ENCODE measurements at regions not wholly inside any gene's neighbourhood (a gene's known extent, or its start where the extent isn't known, plus 50 kb on each side); places are given as distances from the start of the nearest gene placed in this dataset.

GRCh38 chr16:85535352-85536072 is 77.6 kb upstream of the GSE1 start:
- no peak for DNase-seq

- no peak for DNase-seq
Measured at GRCh38 chr16:85536073-85536410, 77.1 kb upstream of the GSE1 start.

DNA sequence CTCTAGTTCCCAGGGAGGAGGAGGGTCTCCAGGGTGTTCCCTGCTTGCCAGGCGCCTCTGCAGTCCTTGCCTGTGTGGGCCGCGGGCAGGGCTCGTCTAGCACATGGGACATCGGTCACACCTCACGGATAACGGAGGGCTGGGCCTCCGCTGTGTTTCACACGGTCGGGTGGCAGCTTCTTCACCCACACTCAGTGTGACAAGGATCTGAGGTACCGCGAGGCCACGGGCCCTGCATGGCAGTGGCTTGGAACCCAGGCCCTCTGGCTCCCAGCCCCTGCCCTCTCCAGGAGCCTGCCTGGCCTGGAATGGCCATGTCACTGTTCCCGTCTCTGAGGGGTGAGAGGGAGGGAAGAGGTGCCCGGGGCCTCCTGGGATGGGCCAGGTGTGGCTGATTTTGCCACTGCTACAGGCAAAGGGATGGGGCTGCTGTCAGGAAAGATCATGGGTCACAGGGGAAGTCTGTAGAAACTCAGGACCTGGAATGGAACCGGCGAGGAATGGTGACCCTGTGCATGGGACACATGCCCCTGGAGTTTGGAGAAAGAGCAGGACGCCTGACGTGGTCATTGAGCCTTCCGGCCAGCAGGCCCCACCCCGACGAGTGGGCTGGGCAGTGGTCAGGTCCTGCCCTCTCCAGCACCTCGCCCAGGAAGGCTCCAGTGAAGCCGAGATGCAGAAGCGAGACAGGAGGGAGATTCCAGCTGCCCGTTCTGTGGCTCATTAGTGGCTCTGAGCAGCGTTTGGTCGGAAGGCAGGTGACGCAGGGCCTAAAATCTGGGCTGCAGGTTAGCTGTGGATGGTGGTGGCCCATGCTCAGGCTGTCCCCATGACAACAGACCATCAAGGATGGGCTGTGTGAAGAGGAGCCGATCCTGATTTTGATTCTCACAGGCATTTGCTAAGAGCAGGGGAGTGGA is 76.5 kb upstream of the GSE1 start:
- DNase-seq: no peak

DNA sequence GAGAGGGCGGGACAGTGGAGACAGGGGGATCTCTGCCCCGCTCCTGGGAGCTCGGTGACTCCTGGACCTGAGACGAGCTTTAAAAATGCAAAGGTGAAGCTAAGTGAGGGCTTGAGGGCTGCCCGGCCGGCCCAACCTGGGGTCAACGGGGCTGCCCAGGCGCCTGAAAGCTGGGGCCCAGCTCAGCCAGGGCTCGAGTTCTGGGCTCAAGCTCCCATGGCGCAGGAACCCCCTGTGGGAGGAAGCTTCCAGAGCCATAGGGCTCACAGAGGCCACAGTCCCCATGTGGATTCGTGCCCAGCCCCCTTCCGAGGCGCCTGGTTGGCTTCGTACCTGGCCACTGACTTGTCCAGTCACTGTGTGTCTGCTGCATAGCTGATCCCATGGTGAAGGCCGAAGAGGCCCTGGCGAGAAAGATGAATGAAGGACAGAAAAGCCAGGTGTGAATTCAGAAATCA is 75.8 kb upstream of the GSE1 start:
- no peak for DNase-seq

GRCh38 chr16:85537795-85538401 is 75.2 kb upstream of the GSE1 start:
- no peak for DNase-seq

GRCh38 chr16:85539084-85539483 is 74.0 kb upstream of the GSE1 start:
- no peak for DNase-seq

GRCh38 chr16:85539629-85540291 is 73.4 kb upstream of the GSE1 start:
- DNase-seq: no peak

- no peak for DNase-seq
Measured at GRCh38 chr16:85541181-85541580, 71.9 kb upstream of the GSE1 start.

GRCh38 chr16:85541619-85541979 is 71.5 kb upstream of the GSE1 start:
- no peak for DNase-seq

DNA sequence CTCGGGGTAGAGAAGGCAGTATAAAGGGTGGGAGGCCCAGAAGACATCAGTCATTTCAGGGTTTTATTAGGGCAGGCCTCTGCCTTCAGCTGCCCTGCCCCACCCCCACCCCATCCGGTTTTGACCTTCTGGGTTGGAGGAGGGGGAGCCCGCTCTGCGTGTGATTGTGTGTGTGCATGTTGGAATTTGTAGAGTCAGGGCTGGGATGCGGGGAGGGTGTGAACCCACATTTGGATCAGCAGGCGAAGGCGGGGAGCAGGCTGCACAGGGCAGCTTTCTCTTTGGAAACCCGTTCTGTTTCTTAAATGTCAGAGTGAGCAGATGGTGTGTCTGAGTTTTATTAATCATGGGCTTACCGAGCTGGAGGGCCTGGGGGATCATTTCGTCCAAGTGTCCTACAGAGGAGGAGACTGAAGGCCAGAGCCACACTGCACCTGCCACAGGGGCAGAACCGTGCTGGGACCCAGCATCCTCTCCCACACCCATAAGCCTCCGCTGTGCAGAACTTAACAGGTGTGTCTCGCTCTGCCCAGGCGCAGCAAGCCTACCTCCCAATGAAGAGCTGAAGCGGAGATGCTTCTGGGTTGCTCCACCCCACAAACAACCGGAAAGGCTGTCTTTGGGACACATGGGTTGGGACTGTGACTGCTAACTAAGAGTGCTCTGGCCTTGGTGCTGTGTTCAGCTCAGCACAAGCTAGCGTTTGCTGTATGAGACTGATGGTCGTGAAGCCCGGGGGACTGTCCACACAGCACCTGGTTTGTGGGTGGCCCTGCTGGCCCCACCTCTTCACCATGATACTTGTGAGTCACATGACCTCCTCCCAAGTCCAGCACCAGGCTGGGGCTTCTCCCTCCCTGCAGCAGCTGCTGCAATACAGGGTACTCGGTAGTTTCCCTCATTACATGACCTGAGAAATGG is 70.9 kb upstream of the GSE1 start:
- no peak for DNase-seq

GRCh38 chr16:85543536-85543935 is 69.6 kb upstream of the GSE1 start:
- DNase-seq: no peak

DNA sequence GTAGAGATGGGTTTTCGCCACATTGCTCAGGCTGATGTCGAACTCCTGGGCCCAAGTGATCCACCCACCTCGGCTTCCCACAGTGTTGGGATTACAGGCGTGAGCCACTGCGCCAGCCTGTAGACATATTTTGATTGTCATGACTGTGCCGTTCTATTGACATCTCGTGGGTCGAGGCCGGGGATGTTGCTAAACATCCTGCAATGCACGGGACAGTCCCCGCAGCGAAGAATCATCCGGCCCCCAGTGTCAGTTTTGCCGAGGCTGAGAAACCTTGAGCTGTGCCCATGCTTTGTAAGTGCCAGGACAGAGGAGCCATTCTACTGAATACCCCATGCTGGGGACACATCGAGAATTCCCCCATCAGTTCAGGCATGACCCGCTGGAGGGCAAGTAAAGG is 69.1 kb upstream of the GSE1 start:
- DNase-seq: no peak

GRCh38 chr16:85544668-85545067 is 68.5 kb upstream of the GSE1 start:
- DNase-seq: no peak

DNA sequence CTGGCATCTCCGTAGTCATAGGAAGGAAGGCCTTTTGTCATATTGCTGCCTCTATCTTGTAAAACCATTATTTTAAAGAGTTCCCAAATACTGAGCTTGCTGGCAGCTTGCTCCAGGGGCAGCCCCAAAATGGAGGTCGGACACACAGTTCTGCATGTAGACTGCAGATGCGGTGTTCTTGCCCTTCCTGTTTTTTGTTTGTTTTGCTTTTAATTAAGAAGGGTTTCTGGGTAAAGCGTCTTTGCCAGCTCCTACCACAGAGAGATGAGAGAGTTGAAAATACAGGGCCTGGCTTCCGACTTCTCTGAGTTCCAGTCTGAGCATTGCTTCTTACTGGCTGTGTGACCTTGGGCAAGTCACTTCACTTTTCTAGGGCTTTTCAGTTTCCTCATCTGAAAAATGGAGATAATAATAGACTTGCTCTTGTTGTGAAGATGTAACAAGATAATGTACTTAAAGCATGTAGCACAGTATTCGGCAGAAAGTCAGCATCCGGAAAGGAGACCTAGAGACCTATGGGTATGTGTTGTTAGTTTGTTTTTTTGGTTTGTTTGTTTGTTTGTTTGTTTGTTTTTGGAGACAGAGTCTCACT is 67.8 kb upstream of the GSE1 start:
- DNase-seq: no peak

- DNase-seq: no peak
Measured at GRCh38 chr16:85546585-85547447, 66.3 kb upstream of the GSE1 start.

GRCh38 chr16:85548375-85548774 is 64.7 kb upstream of the GSE1 start:
- no peak for DNase-seq

DNA sequence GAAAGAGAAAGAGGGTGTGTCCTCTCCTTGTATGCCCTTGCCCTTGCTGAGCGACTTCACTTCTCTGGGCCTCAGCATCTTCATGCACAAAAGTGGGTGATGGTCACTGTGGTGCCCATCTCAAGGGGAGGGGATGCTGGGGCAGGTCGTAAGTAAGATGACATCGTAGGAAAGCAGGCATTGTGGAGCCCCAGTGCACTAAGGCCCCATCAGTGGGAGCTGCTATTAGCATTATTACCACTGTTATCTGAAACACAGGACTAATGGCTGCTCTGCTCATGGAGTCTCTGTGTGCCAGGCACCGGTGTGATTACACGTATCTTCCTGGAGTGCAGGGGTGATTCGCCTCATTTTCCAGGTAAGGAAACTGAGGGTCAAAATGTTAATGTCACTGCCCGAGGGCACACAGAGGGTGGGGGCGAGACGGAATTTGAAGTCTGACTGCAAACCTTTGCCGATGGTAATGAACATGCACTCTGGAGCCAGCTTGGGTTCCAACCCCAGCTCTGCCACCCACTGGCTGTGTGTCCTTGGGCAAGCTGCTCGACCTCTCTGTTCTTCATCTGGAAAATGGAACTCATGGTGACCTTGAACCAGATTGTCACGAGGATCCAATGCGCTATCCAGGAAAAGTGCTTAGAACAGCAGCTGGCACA is 63.2 kb upstream of the GSE1 start:
- no peak for DNase-seq

GRCh38 chr16:85550422-85550864 is 62.7 kb upstream of the GSE1 start:
- DNase-seq: no peak

DNA sequence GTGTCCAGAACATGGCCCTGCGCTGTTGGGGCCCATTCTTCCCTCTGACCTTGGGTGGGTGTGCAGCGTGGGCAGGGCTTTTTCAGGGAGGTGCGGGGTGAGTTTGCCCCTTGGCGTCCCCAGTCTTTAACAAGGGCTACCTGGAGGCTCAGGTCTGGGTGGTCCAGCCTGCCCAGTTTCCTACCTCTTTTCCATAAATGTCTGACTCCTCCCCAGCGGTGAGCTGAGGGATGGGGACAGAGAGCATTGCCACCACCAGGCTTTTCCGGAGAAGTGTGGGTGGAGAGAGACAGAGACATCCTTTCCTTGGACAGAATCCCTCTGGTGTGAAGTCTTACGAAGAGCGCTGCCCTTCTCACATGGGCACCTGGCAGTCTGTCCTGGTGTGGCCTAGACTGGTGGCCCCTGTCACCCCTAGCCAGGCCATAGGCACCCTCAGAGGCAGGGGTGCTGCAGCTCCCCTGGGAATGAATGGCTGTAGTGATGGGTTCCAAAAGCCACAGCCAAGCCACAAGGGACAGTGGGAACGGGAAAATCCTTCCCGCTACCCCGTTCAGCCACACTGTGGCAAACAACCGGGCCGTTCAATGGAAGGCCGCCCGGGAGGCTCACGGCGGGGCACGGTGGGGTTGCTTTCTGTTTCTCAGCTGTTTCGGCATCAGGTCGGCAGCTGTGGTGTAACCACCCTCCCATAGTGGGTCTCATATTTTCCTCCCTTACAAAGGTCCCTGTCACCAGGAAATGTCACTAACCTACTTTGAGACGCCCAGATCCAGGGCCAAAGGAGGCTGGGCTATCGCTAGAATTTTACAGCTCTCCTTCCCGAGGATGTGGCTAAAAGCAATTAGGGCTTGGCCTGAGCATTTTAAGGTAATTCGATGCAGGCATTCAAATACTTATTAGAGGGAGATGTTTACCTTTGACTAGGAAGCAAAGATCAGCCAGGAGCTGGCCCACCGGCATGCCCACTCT is 61.9 kb upstream of the GSE1 start:
- no peak for DNase-seq

All from CD4-positive, alpha-beta T cell treated with Interleukin-6 for 4 hours (primary cell).